GM12878 (cell line): ENCODE measurements at regions not wholly inside any gene's neighbourhood (a gene's known extent, or its start where the extent isn't known, plus 50 kb on each side); places are given as distances from the start of the nearest gene placed in this dataset.

Experiments used
- ATAC-seq: fragments of 200-7000 bp; cut with Tn5 transposase; 3 replicates; pipeline ENCODE4 v1.9.1; 2020; ENCODE audit warnings: mild to moderate bottlenecking, moderate library complexity
- BruUV-seq: library from RNA; stranded (reverse); fragments of 400-500 nt; replicated peaks from 2 replicates; lab custom pipeline; 2021; lab: Mats Ljungman, UMichigan
- CTCF ChIA-PET: fragments of 300-600 bp; sonication (Branson Sonifier 250); formaldehyde crosslinking; extraction: SDS; loops from one replicate; lab custom pipeline; 2021; ENCODE audit warnings: inconsistent platforms; lab: Yijun Ruan, JAX
- POLR2A ChIA-PET: fragments of 350-600 bp; formaldehyde crosslinking; extraction: SDS; loops from one replicate; lab custom pipeline; 2021; ENCODE audit warnings: inconsistent platforms; lab: Charles Lee
- RAD21 ChIA-PET: fragments of 300-600 bp; sonication (Branson Sonifier 250); formaldehyde crosslinking; loops from one replicate; lab custom pipeline; 2023; ENCODE audit warnings: antibody characterized with exemption; ENCODE audit not compliant: unreplicated experiment; lab: Charles Lee
- SMC1A ChIA-PET: fragments of 300-600 bp; sonication (Branson Sonifier 250); formaldehyde crosslinking; loops from one replicate; lab custom pipeline; 2023; ENCODE audit not compliant: unreplicated experiment, uncharacterized antibody; lab: Charles Lee
- DNase-seq: peaks from one replicate; pipeline ENCODE4 v3.0.0-alpha.2; 2011; ENCODE audit warnings: low read depth, low spot score
- FAIRE-seq: peaks from 3 replicates; lab custom pipeline; 2011; peaks lifted over from hg19 to GRCh38; lab: Jason Lieb, UNC
- H2AFZ ChIP-seq: 2 replicates; pipeline ENCODE4 v1.6.0; 2011; ENCODE audit warnings: low read depth, low read length, control low read depth; ENCODE audit not compliant: control insufficient read depth
- H3K27ac ChIP-seq: 2 replicates; pipeline ENCODE4 v1.5.1; 2011; ENCODE audit warnings: control low read depth; ENCODE audit not compliant: control insufficient read depth, insufficient read depth
- H3K27me3 ChIP-seq, 2 experiments: replicated peaks in 1 of 2; 2 replicates each; pipeline versions ENCODE4 v1.6.0 to v1.6.1; 2011; ENCODE audit warnings: low read length in 1 of 2; ENCODE audit not compliant: control insufficient read depth in 2 of 2, insufficient read depth in 2 of 2
- H3K36me3 ChIP-seq, 2 experiments: 2 replicates each; pipeline ENCODE4 v1.5.1; 2011; ENCODE audit warnings: low read length in 1 of 2; ENCODE audit not compliant: control insufficient read depth in 2 of 2, insufficient read depth in 2 of 2
- H3K4me1 ChIP-seq: 2 replicates; pipeline ENCODE4 v1.6.1; 2011; ENCODE audit warnings: mild to moderate bottlenecking, low read length, moderate library complexity, mixed read lengths; ENCODE audit not compliant: control insufficient read depth, insufficient read depth
- H3K4me2 ChIP-seq: 2 replicates; pipeline ENCODE4 v1.6.0; 2011; ENCODE audit warnings: control low read depth; ENCODE audit not compliant: control insufficient read depth, insufficient read depth
- H3K4me3 ChIP-seq: fragments of 200-600 bp; sonication (generic); 2 replicates; pipeline ENCODE4 v1.5.1; 2016
- H3K79me2 ChIP-seq: 2 replicates; pipeline ENCODE4 v1.6.0; 2011; ENCODE audit warnings: low read length; ENCODE audit not compliant: control insufficient read depth, insufficient read depth
- H3K9ac ChIP-seq: 2 replicates; pipeline ENCODE4 v1.8.0; 2011; ENCODE audit warnings: low read length, control low read depth, mixed read lengths; ENCODE audit not compliant: control insufficient read depth, insufficient read depth
- H3K9me3 ChIP-seq: replicated peaks from 3 replicates; pipeline ENCODE4 v1.5.1; 2011; ENCODE audit warnings: mild to moderate bottlenecking, low read length; ENCODE audit not compliant: control insufficient read depth, insufficient read depth
- H4K20me1 ChIP-seq: 2 replicates; pipeline ENCODE4 v1.6.0; 2011; ENCODE audit not compliant: control insufficient read depth, insufficient read depth
- ASH2L ChIP-seq: fragments of 300-600, 200-600 bp; sonication (generic); IDR thresholded peaks from 2 replicates; pipeline ENCODE4 v1.6.1; 2017; ENCODE audit warnings: low read depth, mild to moderate bottlenecking, borderline replicate concordance
- BRCA1 ChIP-seq: IDR thresholded peaks from 2 replicates; pipeline ENCODE4 v1.6.1; 2011; ENCODE audit warnings: low read depth, low read length, improper control_type of control experiment
- MEF2A ChIP-seq: IDR thresholded peaks from 2 replicates; pipeline ENCODE4 v1.6.1; 2011; ENCODE audit warnings: low read depth, mild to moderate bottlenecking, low read length, moderate library complexity; ENCODE audit not compliant: insufficient read depth
- MLLT1 ChIP-seq: fragments of 450-650 bp; IDR thresholded peaks from 2 replicates; pipeline ENCODE4 v1.6.1; 2016; ENCODE audit warnings: mild to moderate bottlenecking
- NR2C2 ChIP-seq: IDR thresholded peaks from 2 replicates; pipeline ENCODE4 v1.6.1; 2011; ENCODE audit warnings: borderline replicate concordance, low read depth; ENCODE audit not compliant: control insufficient read depth, insufficient read length
- RB1 ChIP-seq: fragments of 450-650 bp; formaldehyde crosslinking; IDR thresholded peaks from 2 replicates; pipeline ENCODE4 v1.6.1; 2017; ENCODE audit warnings: mild to moderate bottlenecking, borderline replicate concordance
- RBBP5 ChIP-seq: fragments of 200-600 bp; sonication (generic); conservative IDR thresholded peaks from 2 replicates; pipeline ENCODE4 v1.6.1; 2016
- RUNX3 ChIP-seq: IDR thresholded peaks from 2 replicates; pipeline ENCODE4 v1.6.1; 2012; ENCODE audit warnings: low read length, inconsistent platforms
- SIX5 ChIP-seq: IDR thresholded peaks from 2 replicates; pipeline ENCODE4 v1.6.1; 2011; ENCODE audit warnings: mild to moderate bottlenecking, low read depth, low read length, moderate library complexity; ENCODE audit not compliant: severe bottlenecking
- SUZ12 ChIP-seq: fragments of 200-600 bp; sonication (generic); IDR thresholded peaks from one replicate; pipeline ENCODE4 v1.6.1; 2018; ENCODE audit warnings: antibody characterized with exemption, mild to moderate bottlenecking; ENCODE audit not compliant: unreplicated experiment
- YY1 ChIP-seq: IDR thresholded peaks from 2 replicates; pipeline ENCODE4 v1.6.1; 2011; ENCODE audit warnings: low read depth, mild to moderate bottlenecking, low read length
- ZNF592 ChIP-seq: fragments of 450-650 bp; IDR thresholded peaks from 2 replicates; pipeline ENCODE4 v1.6.1; 2017; ENCODE audit warnings: mild to moderate bottlenecking, moderate library complexity
- WGBS: methylation state at CpG from one replicate; pipeline ENCODE4 v1.1.6; 2016; ENCODE audit warnings: low lambda C conversion rate; ENCODE audit not compliant: insufficient replicate concordance, insufficient coverage; ENCODE audit errors: missing lambda C conversion rate; 5-methylcytosine and 5-hydroxymethylcytosine counted together
- in situ Hi-C: fragments of 300-500 bp; cut with MboI; formaldehyde crosslinking; loops from 9 replicates; pipeline ENCODE4 v1.14.3; 2018; ENCODE audit warnings: mixed read lengths
- intact Hi-C: fragments of 100-400 bp; cut with micrococcal nuclease; formaldehyde crosslinking; loops from one replicate; pipeline ENCODE4 v1.14.2; 2022; ENCODE audit not compliant: unreplicated experiment

GRCh38 chr13:27855381-27855780 lies 63.1 kb downstream of the GSX1 start:
- H3K9ac ChIP-seq: no peak overlapping the region
- no peaks in the 10 kb centered on the region for H3K36me3 ChIP-seq
- TF ChIP-seq SUZ12 (no peak), RUNX3 (no peak), MEF2A (no peak), NR2C2 (no peak), RB1 (no peak), YY1 (no peak), ASH2L (no peak), RBBP5 (no peak), MLLT1 (no peak), SIX5 (no peak), ZNF592 (no peak), BRCA1 (no peak)
- FAIRE-seq (no peak), ATAC-seq (no peak), DNase-seq (no peak)
- ChIA-PET POLR2A (no interaction called here), CTCF (interaction anchor here (1.0 to 1.5 kb wide), 3 partner anchors 14 to 29 kb away, joined by 3 to 5 read pairs (median 4); no protein-coding TSS in a partner anchor), SMC1A (interaction anchor here (0.8 kb wide), 1 partner anchor 27 kb away, joined by 3 read pairs; no protein-coding TSS in a partner anchor), RAD21 (interaction anchor here (0.7 kb wide), 1 partner anchor 25 kb away, joined by 3 read pairs; no protein-coding TSS in a partner anchor)
- no peaks in the 10 kb centered on the region for H3K4me1 ChIP-seq
- no peak overlapping the region for H3K27ac ChIP-seq
- in situ Hi-C loops (no loop called here), intact Hi-C loops (no loop called here)
- no peak overlapping the region for H3K4me3 ChIP-seq
- no peaks in the 10 kb centered on the region for H3K79me2 ChIP-seq
- BruUV-seq: no TSS peak
- no peak overlapping the region for H2AFZ ChIP-seq
- 2% methylated on average over 5 of the region's 5 CpGs for WGBS
- no peaks in the 10 kb centered on the region for H4K20me1 ChIP-seq
- no peaks in the 10 kb centered on the region for H3K9me3 ChIP-seq
- no peak overlapping the region for H3K4me2 ChIP-seq
- peaks cover 4 to 6% of the 10 kb centered on the region in 2 experiments for H3K27me3 ChIP-seq
